Uterus (tissue), 3 donors: ENCODE measurements at regions not wholly inside any gene's neighbourhood (a gene's known extent, or its start where the extent isn't known, plus 50 kb on each side); places are given as distances from the start of the nearest gene placed in this dataset.

Experiments used
- DNase-seq, 2 donors: peaks; one replicate each; pipeline ENCODE4 v3.0.0-alpha.2; 2019 to 2020
- H3K27ac ChIP-seq, 2 donors: fragments of 200-600 bp; sonication (generic); 1 replicate in 1 of 2; 2 replicates in 1 of 2; pipeline ENCODE4 v1.5.1; 2016 to 2018
- H3K27me3 ChIP-seq, 2 donors: fragments of 200-600 bp; sonication (generic); one replicate each; pipeline ENCODE4 v1.5.1; 2018 to 2019; ENCODE audit warnings: control low read depth in 1 of 2
- H3K36me3 ChIP-seq, 2 donors: fragments of 200-600 bp; sonication (generic); one replicate each; pipeline ENCODE4 v1.5.1; 2019; ENCODE audit warnings: control low read depth in 1 of 2
- H3K4me1 ChIP-seq, 2 donors: fragments of 200-600 bp; sonication (generic); one replicate each; pipeline ENCODE4 v1.5.1; 2018 to 2019; ENCODE audit warnings: control low read depth in 1 of 2
- H3K4me3 ChIP-seq, 2 donors: fragments of 200-600 bp; sonication (generic); 1 replicate in 1 of 2; 2 replicates in 1 of 2; pipeline ENCODE4 v1.5.1; 2018 to 2019; ENCODE audit warnings: mild to moderate bottlenecking in 1 of 2
- H3K9me3 ChIP-seq, 2 donors: fragments of 200-600 bp; sonication (generic); one replicate each; pipeline ENCODE4 v1.5.1; 2019; ENCODE audit warnings: control low read depth in 1 of 2
- POLR2A ChIP-seq, 2 donors: fragments of 450-650 bp; IDR thresholded peaks; one replicate each; pipeline ENCODE4 v1.6.1; 2016; ENCODE audit warnings: antibody characterized with exemption in 2 of 2, mild to moderate bottlenecking in 1 of 2, moderate library complexity in 1 of 2
- intact Hi-C: fragments of 100-400 bp; cut with DNase I; formaldehyde crosslinking; loops from one replicate; pipeline ENCODE4 v1.15.1; 2023; ENCODE audit warnings: low total_unique reads
- TF ChIP-seq, protein P1 (sequence below), 4 experiments: fragments of 200-600 bp in 2 of 4; fragments of 450-650 bp in 2 of 4; sonication (generic) in 2 of 4; IDR thresholded peaks; one replicate each; pipeline ENCODE4 v1.5.1; 2016 to 2019; ENCODE audit warnings: antibody characterized with exemption in 4 of 4, mild to moderate bottlenecking in 2 of 4, moderate library complexity in 1 of 4
- donor health status: DM: yes; HTN: yes; CAD: no.

GRCh38 chr9:90948156-90948555, 146.5 kb downstream of the SYK start:
- Histone ChIP-seq H3K9me3 (no peaks in the 10 kb centered on the region), H3K4me3 (no peak overlapping the region)
- TF ChIP-seq, protein P1, sequence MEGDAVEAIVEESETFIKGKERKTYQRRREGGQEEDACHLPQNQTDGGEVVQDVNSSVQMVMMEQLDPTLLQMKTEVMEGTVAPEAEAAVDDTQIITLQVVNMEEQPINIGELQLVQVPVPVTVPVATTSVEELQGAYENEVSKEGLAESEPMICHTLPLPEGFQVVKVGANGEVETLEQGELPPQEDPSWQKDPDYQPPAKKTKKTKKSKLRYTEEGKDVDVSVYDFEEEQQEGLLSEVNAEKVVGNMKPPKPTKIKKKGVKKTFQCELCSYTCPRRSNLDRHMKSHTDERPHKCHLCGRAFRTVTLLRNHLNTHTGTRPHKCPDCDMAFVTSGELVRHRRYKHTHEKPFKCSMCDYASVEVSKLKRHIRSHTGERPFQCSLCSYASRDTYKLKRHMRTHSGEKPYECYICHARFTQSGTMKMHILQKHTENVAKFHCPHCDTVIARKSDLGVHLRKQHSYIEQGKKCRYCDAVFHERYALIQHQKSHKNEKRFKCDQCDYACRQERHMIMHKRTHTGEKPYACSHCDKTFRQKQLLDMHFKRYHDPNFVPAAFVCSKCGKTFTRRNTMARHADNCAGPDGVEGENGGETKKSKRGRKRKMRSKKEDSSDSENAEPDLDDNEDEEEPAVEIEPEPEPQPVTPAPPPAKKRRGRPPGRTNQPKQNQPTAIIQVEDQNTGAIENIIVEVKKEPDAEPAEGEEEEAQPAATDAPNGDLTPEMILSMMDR (IDR thresholded peaks at IDR 0.05) = no peak
- TF ChIP-seq POLR2A (IDR thresholded peaks at IDR 0.05) = no peak

GRCh38 chr9:90950600-90950999, 149.0 kb downstream of the SYK start:
- no peaks in the 10 kb centered on the region for H3K9me3 ChIP-seq
- H3K4me1 ChIP-seq = no peaks in the 10 kb centered on the region
- no peaks in the 10 kb centered on the region for H3K36me3 ChIP-seq
- H3K27me3 ChIP-seq = no peaks in the 10 kb centered on the region
- H3K27ac ChIP-seq = no peak overlapping the region
- TF ChIP-seq, protein P1 (IDR thresholded peaks at IDR 0.05) = no peak
- no peak for TF ChIP-seq POLR2A (IDR thresholded peaks at IDR 0.05)
- H3K4me3 ChIP-seq = no peak overlapping the region
- intact Hi-C loops = no loop called here
- no peak for DNase-seq

More at GRCh38 chr9:90948156-90948555, 146.5 kb downstream of the SYK start:
- DNase-seq = no peak
- no peaks in the 10 kb centered on the region for H3K4me1 ChIP-seq
- H3K27ac ChIP-seq = no peak overlapping the region
- intact Hi-C loops = no loop called here
- no peaks in the 10 kb centered on the region for H3K36me3 ChIP-seq
- H3K27me3 ChIP-seq = no peaks in the 10 kb centered on the region

DNA sequence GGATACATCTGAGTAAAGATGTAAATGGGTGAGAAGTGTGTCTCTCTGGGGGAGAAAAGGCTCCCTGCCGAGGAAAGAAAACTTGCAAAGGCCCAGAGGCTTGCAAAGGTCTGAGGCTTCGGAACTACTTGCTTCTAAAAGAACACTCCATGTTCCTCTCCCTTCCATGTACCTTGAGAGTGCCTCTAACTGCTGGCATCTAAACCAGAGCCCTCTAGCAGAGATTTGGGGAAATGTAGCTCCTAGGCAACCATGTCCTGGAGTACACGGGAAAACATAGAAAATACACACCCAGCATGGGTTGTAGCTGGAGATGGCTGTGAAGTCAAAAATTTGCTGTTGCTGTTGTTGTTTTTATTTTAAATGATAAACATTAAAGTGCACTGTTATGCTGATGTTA, 151.6 kb downstream of the SYK start:
- no peak for TF ChIP-seq POLR2A (IDR thresholded peaks at IDR 0.05)
- DNase-seq = no peak
- Histone ChIP-seq H3K27me3 (no peaks in the 10 kb centered on the region), H3K4me3 (no peak overlapping the region), H3K27ac (no peak overlapping the region), H3K4me1 (no peaks in the 10 kb centered on the region), H3K36me3 (no peaks in the 10 kb centered on the region), H3K9me3 (no peaks in the 10 kb centered on the region)
- intact Hi-C loops = no loop called here

DNA sequence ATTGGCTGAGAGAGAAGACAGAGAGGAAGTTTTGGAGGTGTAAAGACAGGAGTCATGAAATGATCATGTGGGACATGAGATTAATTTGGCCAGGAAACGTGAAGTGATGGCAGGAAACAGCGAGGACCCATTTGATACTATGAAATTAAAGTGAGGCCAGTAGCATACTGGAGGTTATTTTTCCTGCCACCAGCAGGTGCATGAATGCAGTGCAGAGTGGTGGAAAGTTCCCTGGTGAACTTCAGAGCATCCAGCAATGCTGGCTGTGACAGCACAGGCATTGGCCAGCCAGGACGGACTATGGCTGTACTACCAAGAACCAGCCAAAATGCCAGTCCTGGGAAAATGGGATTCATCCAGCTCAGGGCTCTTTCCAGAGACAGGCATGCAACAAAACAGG, 152.2 kb downstream of the SYK start:
- no peaks in the 10 kb centered on the region for H3K9me3 ChIP-seq
- no peak overlapping the region for H3K27ac ChIP-seq
- intact Hi-C loops = no loop called here
- no peaks in the 10 kb centered on the region for H3K4me1 ChIP-seq
- no peaks in the 10 kb centered on the region for H3K36me3 ChIP-seq
- no peak for TF ChIP-seq POLR2A (IDR thresholded peaks at IDR 0.05)
- TF ChIP-seq, protein P1 (IDR thresholded peaks at IDR 0.05) = no peak
- no peaks in the 10 kb centered on the region for H3K27me3 ChIP-seq
- DNase-seq = no peak
- no peak overlapping the region for H3K4me3 ChIP-seq

DNA sequence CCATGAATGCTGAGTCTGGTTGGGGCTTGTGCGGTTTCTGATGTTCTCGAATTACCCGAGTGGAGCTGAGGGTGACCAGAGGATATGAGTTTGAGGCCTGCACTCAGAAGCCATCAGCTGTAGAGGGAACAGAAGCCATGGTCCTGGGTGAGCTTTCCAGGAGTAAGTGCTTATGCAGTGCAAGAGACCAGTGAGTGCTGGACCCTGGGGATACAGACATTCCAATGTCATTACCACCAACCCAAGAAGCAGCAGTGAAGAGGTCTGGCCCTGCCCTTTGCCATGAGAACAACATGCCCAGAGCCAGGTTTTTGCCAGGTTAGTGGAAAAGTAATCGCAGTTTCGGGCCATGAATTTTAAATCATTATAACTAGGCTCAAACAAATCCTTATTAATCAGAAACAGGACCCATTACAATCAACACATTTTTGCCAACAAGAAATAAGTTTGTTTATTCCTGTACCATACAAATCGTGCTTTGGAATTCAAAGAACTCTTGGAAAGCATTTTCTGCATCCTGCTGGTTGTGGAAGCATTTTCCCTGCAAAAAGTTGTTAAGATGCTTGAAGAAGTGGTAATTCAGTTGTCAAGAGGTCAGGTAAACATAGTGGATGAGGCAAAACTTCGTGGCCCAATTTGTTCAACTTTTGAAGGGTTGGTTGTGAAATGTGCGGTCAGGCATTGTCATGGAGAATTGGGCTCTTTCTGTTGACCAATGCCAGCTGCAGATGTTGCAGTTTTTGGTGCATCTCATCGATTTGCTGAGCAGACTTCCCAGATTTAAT, 154.6 kb downstream of the SYK start:
- Histone ChIP-seq H3K9me3 (no peaks in the 10 kb centered on the region), H3K27ac (no peak overlapping the region), H3K36me3 (no peaks in the 10 kb centered on the region)

More for the DNA sequence above, 154.6 kb downstream of the SYK start:
- Histone ChIP-seq H3K27me3 (no peaks in the 10 kb centered on the region), H3K4me1 (no peaks in the 10 kb centered on the region), H3K4me3 (no peak overlapping the region)
- intact Hi-C loops = no loop called here
- no peak for TF ChIP-seq POLR2A (IDR thresholded peaks at IDR 0.05)
- TF ChIP-seq, protein P1 (IDR thresholded peaks at IDR 0.05) = no peak
- no peak for DNase-seq
